HFF-Myc (cell line): ENCODE measurements at regions not wholly inside any gene's neighbourhood (a gene's known extent, or its start where the extent isn't known, plus 50 kb on each side); places are given as distances from the start of the nearest gene placed in this dataset.

Experiments
- DNase-seq: peaks from one replicate; pipeline ENCODE4 v3.0.0-alpha.2; 2011; ENCODE audit warnings: low read depth; ENCODE audit errors: extremely low read depth
- H3K4me3 ChIP-seq: replicated peaks from 2 replicates; pipeline ENCODE4 v1.5.1; 2011; ENCODE audit warnings: low read depth, mild to moderate bottlenecking, control low read depth, low read length
- CTCF ChIP-seq: IDR thresholded peaks from 2 replicates; pipeline ENCODE4 v1.5.1; 2012; ENCODE audit warnings: mild to moderate bottlenecking, low read depth, low read length, control low read depth; ENCODE audit errors: missing control alignments

- no peak for TF ChIP-seq CTCF
- DNase-seq: no peak
- H3K4me3 ChIP-seq: no peak overlapping the region
These were observed 204.9 kb downstream of the ELAVL2 start for GRCh38 chr9:23621188-23621587.

- no peak for DNase-seq
- TF ChIP-seq CTCF: no peak
- H3K4me3 ChIP-seq: no peak overlapping the region
These were observed 204.1 kb downstream of the ELAVL2 start for GRCh38 chr9:23621924-23622323.

GRCh38 chr9:23622396-23622795 lies 203.6 kb downstream of the ELAVL2 start:
- no peak for DNase-seq
- no peak for TF ChIP-seq CTCF

GRCh38 chr9:23630488-23630887 lies 195.6 kb downstream of the ELAVL2 start:
- no peak for DNase-seq
- no peak for TF ChIP-seq CTCF

More at GRCh38 chr9:23622396-23622795, 203.6 kb downstream of the ELAVL2 start:
- H3K4me3 ChIP-seq: no peak overlapping the region

GRCh38 chr9:23635276-23635675 lies 190.8 kb downstream of the ELAVL2 start:
- TF ChIP-seq CTCF: no peak
- no peak for DNase-seq
- no peak overlapping the region for H3K4me3 ChIP-seq

More at GRCh38 chr9:23630488-23630887, 195.6 kb downstream of the ELAVL2 start:
- H3K4me3 ChIP-seq: no peak overlapping the region

GRCh38 chr9:23636199-23636598 lies 189.8 kb downstream of the ELAVL2 start:
- H3K4me3 ChIP-seq: no peak overlapping the region
- DNase-seq: no peak
- TF ChIP-seq CTCF: no peak

- no peak overlapping the region for H3K4me3 ChIP-seq
- no peak for DNase-seq
- no peak for TF ChIP-seq CTCF
These were observed 188.0 kb downstream of the ELAVL2 start for GRCh38 chr9:23638011-23638410.
